ENCODE measurements at regions not wholly inside any gene's neighbourhood (a gene's known extent, or its start where the extent isn't known, plus 50 kb on each side); places are given as distances from the start of the nearest gene placed in this dataset.

DNA sequence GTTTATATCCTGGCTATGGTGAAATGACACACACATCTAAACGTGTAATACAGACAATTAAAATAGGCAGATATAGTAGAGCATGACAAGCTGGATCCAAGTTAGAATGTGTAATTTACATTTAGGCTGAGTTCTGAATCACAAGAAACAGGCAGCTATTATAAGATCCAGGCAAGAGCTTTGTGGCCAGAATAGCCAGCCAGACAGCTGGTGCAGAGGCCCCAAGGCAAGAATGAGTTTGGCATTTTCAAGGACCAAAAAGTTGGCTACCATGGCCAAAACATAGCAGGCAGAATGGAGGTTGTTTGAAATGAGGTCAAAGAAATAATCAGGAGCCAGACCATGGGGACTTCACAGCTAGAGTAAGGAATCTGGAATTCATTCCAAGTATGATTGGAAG, 281.7 kb downstream of the MTERF1 start:
- TF ChIP-seq, protein P1, sequence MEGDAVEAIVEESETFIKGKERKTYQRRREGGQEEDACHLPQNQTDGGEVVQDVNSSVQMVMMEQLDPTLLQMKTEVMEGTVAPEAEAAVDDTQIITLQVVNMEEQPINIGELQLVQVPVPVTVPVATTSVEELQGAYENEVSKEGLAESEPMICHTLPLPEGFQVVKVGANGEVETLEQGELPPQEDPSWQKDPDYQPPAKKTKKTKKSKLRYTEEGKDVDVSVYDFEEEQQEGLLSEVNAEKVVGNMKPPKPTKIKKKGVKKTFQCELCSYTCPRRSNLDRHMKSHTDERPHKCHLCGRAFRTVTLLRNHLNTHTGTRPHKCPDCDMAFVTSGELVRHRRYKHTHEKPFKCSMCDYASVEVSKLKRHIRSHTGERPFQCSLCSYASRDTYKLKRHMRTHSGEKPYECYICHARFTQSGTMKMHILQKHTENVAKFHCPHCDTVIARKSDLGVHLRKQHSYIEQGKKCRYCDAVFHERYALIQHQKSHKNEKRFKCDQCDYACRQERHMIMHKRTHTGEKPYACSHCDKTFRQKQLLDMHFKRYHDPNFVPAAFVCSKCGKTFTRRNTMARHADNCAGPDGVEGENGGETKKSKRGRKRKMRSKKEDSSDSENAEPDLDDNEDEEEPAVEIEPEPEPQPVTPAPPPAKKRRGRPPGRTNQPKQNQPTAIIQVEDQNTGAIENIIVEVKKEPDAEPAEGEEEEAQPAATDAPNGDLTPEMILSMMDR (conservative IDR thresholded peaks at IDR 0.05; ENCODE audit: low read length): no peak
- TF ChIP-seq EZH2phosphoT487 (IDR thresholded peaks at IDR 0.05; ENCODE audit: borderline replicate concordance): no peak
